ENCODE measurements at regions not wholly inside any gene's neighbourhood (a gene's known extent, or its start where the extent isn't known, plus 50 kb on each side); places are given as distances from the start of the nearest gene placed in this dataset.

GRCh38 chr2:11891671-11892440 lies 145.4 kb downstream of the LPIN1 start:
- TF ChIP-seq CTCF (IDR thresholded peaks at IDR 0.05), result no peak
- TF ChIP-seq POLR2AphosphoS5 (IDR thresholded peaks at IDR 0.05), result no peak
- TF ChIP-seq EP300 (IDR thresholded peaks at IDR 0.05), result no peak

Measured in suprapubic skin (tissue), 4 donors.